Panc1 (cell line): ENCODE measurements at regions not wholly inside any gene's neighbourhood (a gene's known extent, or its start where the extent isn't known, plus 50 kb on each side); places are given as distances from the start of the nearest gene placed in this dataset.

Source experiments
- ATAC-seq: fragments of 200-7000 bp; cut with Tn5 transposase; 2 replicates; pipeline ENCODE4 v1.9.1; 2020; ENCODE audit warnings: mild to moderate bottlenecking, moderate library complexity
- BruUV-seq: library from RNA; stranded (reverse); fragments of 400-500 nt; replicated peaks from 2 replicates; lab custom pipeline; 2021; lab: Mats Ljungman, UMichigan
- CTCF ChIA-PET: fragments of 300-600 bp; sonication (Branson Sonifier 250); formaldehyde crosslinking; loops from one replicate; lab custom pipeline; 2022; ENCODE audit warnings: antibody characterized with exemption; lab: Charles Lee
- POLR2A ChIA-PET: fragments of 300-600 bp; sonication (Branson Sonifier 250); formaldehyde crosslinking; loops from one replicate; lab custom pipeline; 2022; ENCODE audit warnings: antibody characterized with exemption; lab: Charles Lee
- DNase-seq: peaks from one replicate; pipeline ENCODE4 v3.0.0-alpha.2; 2010; ENCODE audit warnings: low read depth, low spot score
- H3K27ac ChIP-seq: 2 replicates; pipeline ENCODE4 v1.5.1; 2011; ENCODE audit warnings: mild to moderate bottlenecking, low read length, inconsistent platforms
- H3K27me3 ChIP-seq: fragments of 200-500 bp; sonication (Bioruptor generic); 2 replicates; pipeline ENCODE4 v1.6.0; 2014; ENCODE audit warnings: low read length, inconsistent platforms; ENCODE audit not compliant: control insufficient read depth, insufficient read depth
- H3K36me3 ChIP-seq: fragments of 200-500 bp; sonication (Bioruptor generic); 2 replicates; pipeline ENCODE4 v1.5.1; 2014; ENCODE audit warnings: inconsistent platforms, mild to moderate bottlenecking, low read length, moderate library complexity; ENCODE audit not compliant: control insufficient read depth, insufficient read depth
- H3K4me1 ChIP-seq: 2 replicates; pipeline ENCODE4 v1.5.1; 2011; ENCODE audit warnings: inconsistent platforms, mild to moderate bottlenecking, low read length, moderate library complexity; ENCODE audit not compliant: control insufficient read depth, insufficient read depth
- H3K4me3 ChIP-seq, 2 experiments: 2 replicates each; pipeline ENCODE4 v1.5.1; 2011 to 2012; ENCODE audit warnings: low read depth in 2 of 2, low read length in 2 of 2, mild to moderate bottlenecking in 2 of 2, inconsistent platforms in 1 of 2, moderate library complexity in 1 of 2
- H3K9me3 ChIP-seq: fragments of 200-500 bp; sonication (Bioruptor generic); 2 replicates; pipeline ENCODE4 v1.5.1; 2014; ENCODE audit warnings: low read depth, mild to moderate bottlenecking, inconsistent platforms, low read length, moderate library complexity; ENCODE audit not compliant: control insufficient read depth, insufficient read depth
- CTCF ChIP-seq: fragments of 450-650 bp; IDR thresholded peaks from 2 replicates; pipeline ENCODE4 v1.5.1; 2017; ENCODE audit warnings: mild to moderate bottlenecking
- POLR2AphosphoS5 ChIP-seq: IDR thresholded peaks from 2 replicates; pipeline ENCODE4 v1.6.1; 2012; ENCODE audit warnings: mild to moderate bottlenecking, low read depth, low read length, moderate library complexity
- REST ChIP-seq, 2 experiments: IDR thresholded peaks; 2 replicates each; pipeline ENCODE4 v1.6.1; 2011 to 2012; ENCODE audit warnings: low read depth in 2 of 2, control low read depth in 1 of 2, low read length in 1 of 2, mild to moderate bottlenecking in 1 of 2, moderate library complexity in 1 of 2; ENCODE audit not compliant: insufficient read depth in 1 of 2
- SIN3A ChIP-seq: IDR thresholded peaks from 2 replicates; pipeline ENCODE4 v1.6.1; 2012; ENCODE audit warnings: low read depth, mild to moderate bottlenecking, low read length, moderate library complexity, borderline replicate concordance; ENCODE audit not compliant: insufficient read depth
- TCF7L2 ChIP-seq: IDR thresholded peaks from 2 replicates; pipeline ENCODE4 v1.6.1; 2011; ENCODE audit warnings: mild to moderate bottlenecking, low read depth, low read length, inconsistent platforms
- in situ Hi-C: cut with HindIII; loops from 2 replicates; pipeline ENCODE4 v1.10.0; 2016; ENCODE audit warnings: low sequenced_read_pairs, low pct_unique_long_range_greater_than_20kb
- intact Hi-C: fragments of 100-400 bp; cut with micrococcal nuclease; formaldehyde crosslinking; loops from one replicate; pipeline ENCODE4 v1.10.0; 2022; ENCODE audit not compliant: unreplicated experiment

GRCh38 chr1:4972761-4973320 lies 318.4 kb downstream of the AJAP1 start:
- H3K4me3 ChIP-seq: no peak overlapping the region
- ChIA-PET CTCF (no interaction called here), POLR2A (no interaction called here)
- in situ Hi-C loops (no loop called here), intact Hi-C loops (no loop called here)
- ATAC-seq (no peak), DNase-seq (no peak)
- no peak for TF ChIP-seq SIN3A
- no peak for TF ChIP-seq CTCF
- TF ChIP-seq POLR2AphosphoS5: no peak
- no peak for TF ChIP-seq TCF7L2
- TF ChIP-seq REST (IDR thresholded peaks at IDR 0.05; ENCODE audit: insufficient read depth in 1 of 2, low read depth in 2 of 2, low read length in 1 of 2): no peak
- no peaks in the 10 kb centered on the region; the same call in 1 of the 2 replicates for H3K27me3 ChIP-seq
- no TSS peak for BruUV-seq
- H3K36me3 ChIP-seq: no peaks in the 10 kb centered on the region
- H3K4me1 ChIP-seq: no peaks in the 10 kb centered on the region
- no peak overlapping the region for H3K27ac ChIP-seq
- H3K9me3 ChIP-seq: no peaks in the 10 kb centered on the region

GRCh38 chr1:4971666-4972065 lies 317.3 kb downstream of the AJAP1 start:
- no peaks in the 10 kb centered on the region; the same call in 1 of the 2 replicates for H3K27me3 ChIP-seq
- CTCF ChIA-PET: no interaction called here
- no peak for DNase-seq
- BruUV-seq: no TSS peak
- H3K4me1 ChIP-seq: no peaks in the 10 kb centered on the region
- POLR2A ChIA-PET: no interaction called here
- no peak overlapping the region for H3K27ac ChIP-seq
- H3K36me3 ChIP-seq: no peaks in the 10 kb centered on the region
- no peak overlapping the region for H3K4me3 ChIP-seq
- intact Hi-C loops: no loop called here
- H3K9me3 ChIP-seq: no peaks in the 10 kb centered on the region
- no peak for TF ChIP-seq REST (IDR thresholded peaks at IDR 0.05; ENCODE audit: insufficient read depth in 1 of 2, low read depth in 2 of 2, low read length in 1 of 2)
- TF ChIP-seq POLR2AphosphoS5: no peak
- no peak for TF ChIP-seq CTCF
- TF ChIP-seq SIN3A: no peak
- TF ChIP-seq TCF7L2: no peak
- in situ Hi-C loops: no loop called here
- ATAC-seq: no peak
